ENCODE measurements at regions not wholly inside any gene's neighbourhood (a gene's known extent, or its start where the extent isn't known, plus 50 kb on each side); places are given as distances from the start of the nearest gene placed in this dataset.

GRCh38 chr1:173392895-173393658 is 84.1 kb upstream of the PRDX6 start (continued):
- TF ChIP-seq RFX5 (IDR thresholded peaks at IDR 0.05; ENCODE audit: borderline replicate concordance, low read depth, low read length) (no peak), CEBPB (IDR thresholded peaks at IDR 0.05; ENCODE audit: low read depth, low read length) (no peak), HDAC6 (IDR thresholded peaks at IDR 0.05; ENCODE audit: low read depth, low read length) (no peak), MAFK (IDR thresholded peaks at IDR 0.05; ENCODE audit: low read depth, low read length) (no peak), SIX5 (IDR thresholded peaks at IDR 0.05; ENCODE audit: low read depth, low read length) (no peak), BRCA1 (IDR thresholded peaks at IDR 0.05; ENCODE audit: low read depth, low read length) (no peak), CBX8 (IDR thresholded peaks at IDR 0.05; ENCODE audit: borderline replicate concordance, low read depth, low read length) (no peak), SP1 (IDR thresholded peaks at IDR 0.05; ENCODE audit: low read depth, low read length) (no peak)

All from H1 (cell line).